ENCODE measurements at regions not wholly inside any gene's neighbourhood (a gene's known extent, or its start where the extent isn't known, plus 50 kb on each side); places are given as distances from the start of the nearest gene placed in this dataset.

DNA sequence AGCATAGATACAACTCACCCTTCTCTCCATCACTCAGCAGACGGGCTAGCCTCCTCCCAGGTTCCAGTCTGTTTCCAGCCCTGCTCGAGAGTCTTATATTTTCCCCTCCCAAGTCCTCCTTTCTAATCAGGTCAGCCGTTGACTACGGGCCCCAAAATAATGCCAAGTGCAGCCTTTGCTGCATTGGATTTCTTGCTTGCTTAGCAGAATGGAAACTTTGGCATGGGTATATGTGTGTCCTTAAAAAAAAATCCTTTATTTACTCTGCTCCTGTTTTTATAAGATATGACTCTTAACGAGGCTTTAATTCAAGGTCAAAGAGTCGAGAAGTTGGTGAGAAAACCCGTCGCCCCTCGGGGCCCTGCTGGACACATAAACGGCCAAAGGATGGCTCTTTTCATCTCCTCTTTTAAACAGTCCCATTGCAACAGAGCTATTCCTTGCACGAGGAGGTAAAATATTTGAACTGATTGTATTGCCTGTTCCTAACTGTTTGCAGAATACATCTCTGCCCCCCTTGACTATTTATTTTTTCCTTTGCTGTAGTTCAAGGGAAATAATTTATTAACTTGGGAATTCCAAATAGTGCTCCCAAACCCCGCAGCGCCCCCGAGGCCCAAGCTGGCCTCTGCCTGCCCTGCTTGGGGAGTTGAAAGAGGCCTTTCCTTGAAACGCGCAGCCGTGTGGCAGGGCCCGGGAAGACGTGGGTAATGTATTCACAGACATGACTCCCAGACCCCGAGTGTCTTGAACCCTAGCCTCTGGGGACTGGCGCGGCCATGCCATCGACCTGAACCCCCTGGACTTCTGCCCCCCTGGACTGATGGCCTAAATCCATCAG is 156.5 kb upstream of the MYL2 start:
- no peak for DNase-seq (ENCODE audit: low read depth)

DNA sequence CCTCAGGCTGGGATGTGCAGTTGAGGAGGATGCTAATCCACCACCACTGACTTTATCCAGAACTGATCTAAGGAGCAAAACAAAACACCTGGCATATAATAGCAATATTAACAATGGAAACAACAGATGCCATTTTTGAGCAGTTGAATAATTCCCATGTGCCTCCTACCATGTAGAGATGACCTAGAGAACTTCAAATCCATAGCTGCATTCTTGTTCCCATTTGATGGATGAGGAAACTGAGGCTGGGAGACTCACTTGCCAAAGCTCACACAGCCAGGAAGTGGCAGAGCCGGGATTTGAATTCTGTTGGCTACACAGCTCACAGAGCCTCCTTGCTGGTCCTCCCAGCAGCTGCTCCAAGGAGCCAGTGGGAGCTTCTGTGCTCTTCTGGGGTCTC is 155.8 kb upstream of the MYL2 start:
- DNase-seq (ENCODE audit: low read depth): no peak

DNA sequence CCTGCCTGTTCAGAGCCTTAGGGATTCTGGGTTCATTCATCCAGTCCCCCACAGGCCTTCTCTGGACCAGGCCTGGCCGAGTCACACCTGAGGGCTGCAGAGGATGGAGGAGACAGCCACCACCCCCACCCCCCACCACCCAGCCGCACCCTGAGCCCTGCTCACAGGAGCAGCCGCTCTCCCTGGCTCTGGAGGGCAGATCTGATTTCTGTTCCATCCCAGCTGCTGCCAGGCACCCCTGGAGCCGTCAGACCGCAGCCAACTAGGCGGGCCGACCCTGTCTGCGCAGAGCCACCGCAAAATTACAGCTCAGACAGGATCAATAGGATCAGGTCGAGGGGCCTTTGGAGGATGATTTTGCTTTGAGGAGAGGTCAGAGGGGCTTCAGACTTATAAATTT is 154.6 kb upstream of the MYL2 start:
- DNase-seq (ENCODE audit: low read depth): no peak

- DNase-seq (ENCODE audit: low read depth): no peak
These were observed 154.2 kb upstream of the MYL2 start for GRCh38 chr12:111074559-111074958.

- no peak for DNase-seq (ENCODE audit: low read depth)
These were observed 153.0 kb upstream of the MYL2 start for GRCh38 chr12:111073370-111073769.

- no peak for DNase-seq (ENCODE audit: low read depth)
These were observed 151.9 kb upstream of the MYL2 start for GRCh38 chr12:111072299-111072698.

DNA sequence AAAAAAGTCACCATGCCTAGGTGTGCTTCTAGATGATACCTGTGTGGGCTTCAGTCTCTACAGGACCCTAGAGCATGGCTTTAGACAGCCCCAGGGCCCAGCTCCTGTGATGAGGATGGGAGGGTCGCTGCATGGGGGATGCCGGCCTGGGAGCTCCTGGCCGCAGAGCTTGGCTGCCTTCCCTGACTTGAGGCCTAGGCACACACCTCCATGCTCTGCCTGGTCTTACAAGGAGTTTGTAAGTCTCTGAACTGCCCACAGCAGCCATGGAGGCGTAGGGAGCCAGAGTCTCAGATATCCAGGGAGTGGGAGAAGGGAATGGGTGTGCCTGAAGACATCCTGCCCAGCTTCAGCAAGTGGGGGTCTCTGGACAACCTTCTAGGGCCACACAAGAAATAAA is 149.5 kb upstream of the MYL2 start:
- no peak for DNase-seq (ENCODE audit: low read depth)

- DNase-seq (ENCODE audit: low read depth): no peak
These were observed 147.9 kb upstream of the MYL2 start for GRCh38 chr12:111068290-111068689.

- DNase-seq (ENCODE audit: low read depth): no peak
These were observed 147.1 kb upstream of the MYL2 start for GRCh38 chr12:111067498-111067897.

DNA sequence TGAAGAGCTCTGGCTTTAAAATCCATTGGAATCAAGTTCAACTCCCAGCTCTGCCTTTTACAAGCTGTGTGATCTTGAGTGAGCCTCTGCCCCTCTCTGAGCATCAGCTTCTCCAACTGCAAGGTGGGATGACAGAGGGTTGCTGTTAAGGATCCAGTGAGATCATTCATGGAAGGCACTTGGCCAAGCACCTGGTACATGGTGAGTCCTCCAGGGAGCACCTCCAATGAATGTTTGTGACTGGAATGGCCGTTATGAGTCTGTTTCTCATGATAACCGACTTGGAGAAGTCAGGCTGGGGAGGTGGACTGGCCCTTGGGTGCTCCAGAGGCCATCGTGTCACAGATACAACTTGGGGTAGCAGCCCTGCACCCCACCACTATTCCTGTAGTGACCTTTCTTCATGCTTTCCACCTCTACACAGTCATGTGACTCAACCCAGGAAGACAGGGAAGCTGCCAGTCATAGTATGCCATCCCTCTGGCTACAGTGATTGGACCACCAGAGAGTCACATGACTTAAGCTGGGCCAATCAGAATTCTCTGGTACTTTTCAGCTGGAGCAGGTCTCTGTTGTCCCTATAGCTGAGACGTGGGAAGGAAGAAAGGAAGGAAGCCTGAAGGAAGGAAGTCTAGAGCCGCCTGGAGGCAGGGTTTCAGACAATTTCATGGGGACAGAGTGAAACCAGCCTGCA is 146.5 kb upstream of the MYL2 start:
- no peak for DNase-seq (ENCODE audit: low read depth)

- no peak for DNase-seq (ENCODE audit: low read depth)
These were observed 144.6 kb upstream of the MYL2 start for GRCh38 chr12:111064982-111065381.

GRCh38 chr12:111064154-111064553 is 143.8 kb upstream of the MYL2 start:
- no peak for DNase-seq (ENCODE audit: low read depth)

GRCh38 chr12:111063295-111064026 is 143.1 kb upstream of the MYL2 start:
- no peak for DNase-seq (ENCODE audit: low read depth)

DNA sequence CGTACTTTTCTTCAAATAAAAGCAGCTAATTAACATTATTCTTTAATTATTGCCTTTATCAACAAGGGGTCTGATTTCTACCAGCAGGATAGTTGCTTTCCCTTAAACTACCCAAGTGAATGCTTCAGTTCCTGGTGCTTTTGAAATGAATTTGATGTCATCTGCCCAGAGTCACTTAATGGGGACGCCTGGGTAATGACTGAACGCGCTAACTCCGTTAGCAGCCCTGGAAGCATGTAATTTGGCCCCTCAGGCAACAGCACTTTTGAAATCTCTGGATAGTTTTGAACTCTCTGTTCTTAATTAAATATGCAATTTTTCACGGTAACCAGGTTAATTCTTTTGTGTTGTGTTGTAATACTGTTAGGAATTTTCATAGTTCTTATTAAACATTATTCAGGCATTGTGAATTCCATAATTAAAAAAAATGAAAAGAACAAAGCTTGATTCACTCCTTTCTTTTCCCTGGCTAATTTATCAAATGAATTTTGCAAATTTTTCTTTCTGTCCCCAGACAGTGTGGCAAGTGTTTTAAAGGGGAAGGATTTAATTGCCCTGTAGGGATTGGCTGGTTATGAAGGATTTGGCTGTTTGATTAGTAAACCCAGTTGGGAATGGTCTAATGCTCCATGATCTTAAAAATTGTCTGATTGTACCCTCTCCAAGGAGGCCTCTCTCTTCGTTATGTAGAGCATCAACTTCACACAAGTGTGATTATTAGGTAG is 137.5 kb upstream of the MYL2 start:
- DNase-seq (ENCODE audit: low read depth): no peak

GRCh38 chr12:111056618-111057521 is 136.5 kb upstream of the MYL2 start:
- peak; percentile 16 for DNase-seq (ENCODE audit: low read depth)

GRCh38 chr12:111055181-111055880 is 135.0 kb upstream of the MYL2 start:
- DNase-seq (ENCODE audit: low read depth): no peak

DNA sequence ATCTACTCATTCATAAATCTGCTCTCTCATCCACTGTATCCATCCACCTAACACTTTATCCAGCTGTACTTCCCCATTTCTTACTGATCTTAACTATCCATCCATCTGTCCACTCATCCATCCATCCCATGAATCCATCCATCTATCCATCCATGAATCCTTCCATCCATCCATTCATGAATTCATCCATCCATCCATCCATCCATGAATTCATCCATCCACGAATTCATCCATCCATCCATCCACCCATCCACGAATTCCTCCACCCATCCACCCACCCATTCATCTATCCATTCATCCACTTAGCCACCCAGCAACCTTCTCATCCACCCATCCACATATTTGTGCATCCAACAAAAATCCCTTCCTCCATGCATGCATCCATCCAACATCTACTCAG is 128.6 kb upstream of the MYL2 start:
- no peak for DNase-seq (ENCODE audit: low read depth)

GRCh38 chr12:111046896-111047295 is 126.5 kb upstream of the MYL2 start:
- DNase-seq (ENCODE audit: low read depth): no peak

- no peak for DNase-seq (ENCODE audit: low read depth)
These were observed 125.6 kb upstream of the MYL2 start for GRCh38 chr12:111045941-111046340.

DNA sequence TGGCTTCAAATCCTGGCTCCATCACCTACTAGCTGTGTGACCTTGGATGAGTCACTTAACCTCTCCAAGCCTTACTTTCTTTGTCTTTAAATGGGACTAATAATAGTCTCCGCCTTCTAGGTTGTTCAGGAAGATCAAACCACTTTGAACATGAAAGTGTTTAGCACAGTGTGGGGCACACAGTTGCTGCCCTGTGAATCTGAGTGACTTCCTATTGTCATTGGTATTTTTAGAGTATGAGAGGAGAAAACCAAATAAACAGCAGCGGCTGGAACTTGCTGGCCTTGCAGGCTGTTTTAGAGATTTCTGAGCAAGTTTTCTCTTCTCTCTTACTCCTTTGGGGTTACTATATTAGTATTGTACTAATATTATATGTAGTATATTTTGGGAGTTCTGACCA is 120.7 kb upstream of the MYL2 start:
- no peak for DNase-seq (ENCODE audit: low read depth)

- no peak for DNase-seq (ENCODE audit: low read depth)
These were observed 120.3 kb upstream of the MYL2 start for GRCh38 chr12:111040690-111041089.

Measured in T-helper 22 cell (primary cell).